Ascending aorta (tissue), 2 donors: ENCODE measurements at regions not wholly inside any gene's neighbourhood (a gene's known extent, or its start where the extent isn't known, plus 50 kb on each side); places are given as distances from the start of the nearest gene placed in this dataset.

Source experiments
- DNase-seq, 2 donors: peaks; one replicate each; pipeline ENCODE4 v3.0.0-alpha.2; 2019; ENCODE audit warnings: low spot score in 2 of 2
- H3K27ac ChIP-seq, 2 donors: fragments of 200-600 bp; sonication (generic); one replicate each; pipeline ENCODE4 v1.5.1; 2016 to 2017; ENCODE audit warnings: mild to moderate bottlenecking in 1 of 2
- H3K27me3 ChIP-seq: fragments of 200-600 bp; sonication (generic); one replicate; pipeline ENCODE4 v1.5.1; 2017
- H3K36me3 ChIP-seq, 2 donors: fragments of 200-600 bp; sonication (generic); one replicate each; pipeline ENCODE4 v1.5.1; 2016
- H3K4me1 ChIP-seq, 2 donors: fragments of 200-600 bp; sonication (generic); one replicate each; pipeline ENCODE4 v1.5.1; 2016 to 2017; ENCODE audit warnings: mild to moderate bottlenecking in 1 of 2
- H3K4me3 ChIP-seq, 2 donors: fragments of 200-600 bp; sonication (generic); one replicate each; pipeline ENCODE4 v1.5.1; 2016 to 2017; ENCODE audit warnings: mild to moderate bottlenecking in 1 of 2
- H3K9me3 ChIP-seq, 2 donors: fragments of 200-600 bp; sonication (generic); one replicate each; pipeline ENCODE4 v1.5.1; 2016
- CTCF ChIP-seq, 3 experiments: fragments of 200-600 bp in 2 of 3; fragments of 450-650 bp in 1 of 3; sonication (generic) in 2 of 3; IDR thresholded peaks; one replicate each; pipeline ENCODE4 v1.5.1; 2016 to 2019; ENCODE audit warnings: antibody characterized with exemption in 3 of 3, mild to moderate bottlenecking in 1 of 3, moderate library complexity in 1 of 3
- intact Hi-C: fragments of 100-400 bp; cut with DNase I; formaldehyde crosslinking; loops from one replicate; pipeline ENCODE4 v1.15.1; 2023

- H3K9me3 ChIP-seq, result no peaks in the 10 kb centered on the region
- TF ChIP-seq CTCF (IDR thresholded peaks at IDR 0.05), result no peak
- intact Hi-C loops, result no loop called here
- H3K27ac ChIP-seq, result no peak overlapping the region
- H3K27me3 ChIP-seq, result no peaks in the 10 kb centered on the region
- no peak for DNase-seq
- no peaks in the 10 kb centered on the region for H3K4me1 ChIP-seq
- H3K4me3 ChIP-seq, result no peak overlapping the region
- no peaks in the 10 kb centered on the region for H3K36me3 ChIP-seq
These were observed 134.8 kb upstream of the RPS6KA2 start for GRCh38 chr6:166761801-166762200.

GRCh38 chr6:166760288-166760687, 133.2 kb upstream of the RPS6KA2 start:
- Histone ChIP-seq H3K4me1 (no peaks in the 10 kb centered on the region), H3K9me3 (no peaks in the 10 kb centered on the region), H3K4me3 (no peak overlapping the region), H3K27ac (no peak overlapping the region), H3K36me3 (no peaks in the 10 kb centered on the region), H3K27me3 (no peaks in the 10 kb centered on the region)
- no peak for DNase-seq
- TF ChIP-seq CTCF (IDR thresholded peaks at IDR 0.05), result no peak
- intact Hi-C loops, result no loop called here

- Histone ChIP-seq H3K27ac (no peak overlapping the region), H3K9me3 (no peaks in the 10 kb centered on the region), H3K27me3 (no peaks in the 10 kb centered on the region), H3K4me1 (no peaks in the 10 kb centered on the region), H3K36me3 (no peaks in the 10 kb centered on the region), H3K4me3 (no peak overlapping the region)
- DNase-seq, result no peak
- intact Hi-C loops, result loop anchor here (10.0 kb wide), 1 partner anchor 313 kb away; no protein-coding TSS in a partner anchor
- no peak for TF ChIP-seq CTCF (IDR thresholded peaks at IDR 0.05)
These were observed 131.2 kb upstream of the RPS6KA2 start for GRCh38 chr6:166758136-166758704.

- intact Hi-C loops, result loop anchor here (10.0 kb wide), 1 partner anchor 313 kb away; no protein-coding TSS in a partner anchor
- no peaks in the 10 kb centered on the region for H3K36me3 ChIP-seq
- H3K4me1 ChIP-seq, result no peaks in the 10 kb centered on the region
- H3K27me3 ChIP-seq, result no peaks in the 10 kb centered on the region
- no peak for TF ChIP-seq CTCF (IDR thresholded peaks at IDR 0.05)
- no peaks in the 10 kb centered on the region for H3K9me3 ChIP-seq
- no peak overlapping the region for H3K27ac ChIP-seq
- DNase-seq, result no peak
- no peak overlapping the region for H3K4me3 ChIP-seq
These were observed 130.4 kb upstream of the RPS6KA2 start for GRCh38 chr6:166757232-166758135.

- no peak for TF ChIP-seq CTCF (IDR thresholded peaks at IDR 0.05)
- Histone ChIP-seq H3K9me3 (no peaks in the 10 kb centered on the region), H3K4me3 (no peak overlapping the region), H3K27ac (no peak overlapping the region), H3K27me3 (no peaks in the 10 kb centered on the region), H3K36me3 (no peaks in the 10 kb centered on the region), H3K4me1 (no peaks in the 10 kb centered on the region)
- no peak for DNase-seq
- intact Hi-C loops, result loop anchor here (10.0 kb wide), 1 partner anchor 310 kb away; no protein-coding TSS in a partner anchor
These were observed 127.4 kb upstream of the RPS6KA2 start for GRCh38 chr6:166754218-166755030.
